GM18907 (cell line): ENCODE measurements at regions not wholly inside any gene's neighbourhood (a gene's known extent, or its start where the extent isn't known, plus 50 kb on each side); places are given as distances from the start of the nearest gene placed in this dataset.

Experiments used
- ATAC-seq: cut with Tn5 transposase; IDR thresholded peaks from one replicate; pipeline ENCODE4 v1.9.1; 2021; ENCODE audit warnings: mild to moderate bottlenecking, moderate library complexity; ENCODE audit not compliant: unreplicated experiment

DNA sequence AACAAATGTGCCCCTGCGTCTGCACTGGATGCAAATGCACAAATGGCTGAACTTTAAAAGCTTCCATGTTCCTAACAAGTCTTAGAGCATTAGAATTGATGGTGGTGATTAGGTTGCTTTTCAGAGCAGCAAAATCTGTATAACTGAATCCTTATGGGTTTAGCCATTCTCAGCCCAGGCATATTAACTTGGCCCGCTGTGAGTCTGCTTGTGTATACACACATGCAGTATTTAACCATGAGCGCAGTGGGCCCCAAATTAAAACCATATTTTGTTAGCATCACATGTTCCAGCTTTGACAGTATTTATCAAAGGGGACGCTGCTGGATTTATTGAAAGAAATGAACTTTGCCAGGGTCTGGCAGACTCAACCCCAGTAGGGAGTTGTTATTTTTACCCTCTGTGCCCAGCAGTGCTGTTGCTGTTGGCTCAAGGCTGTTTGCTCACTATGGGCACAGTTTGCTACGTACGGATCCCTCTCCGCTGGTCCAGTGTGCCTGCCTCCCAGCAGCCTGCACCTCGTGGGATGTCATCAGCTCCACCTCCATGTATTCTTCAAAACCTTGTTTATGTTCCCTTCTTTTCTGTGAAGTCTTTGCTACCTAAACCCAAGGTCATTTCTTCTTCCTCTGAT, 144.7 kb downstream of the QRSL1 start:
- ATAC-seq: no peak

DNA sequence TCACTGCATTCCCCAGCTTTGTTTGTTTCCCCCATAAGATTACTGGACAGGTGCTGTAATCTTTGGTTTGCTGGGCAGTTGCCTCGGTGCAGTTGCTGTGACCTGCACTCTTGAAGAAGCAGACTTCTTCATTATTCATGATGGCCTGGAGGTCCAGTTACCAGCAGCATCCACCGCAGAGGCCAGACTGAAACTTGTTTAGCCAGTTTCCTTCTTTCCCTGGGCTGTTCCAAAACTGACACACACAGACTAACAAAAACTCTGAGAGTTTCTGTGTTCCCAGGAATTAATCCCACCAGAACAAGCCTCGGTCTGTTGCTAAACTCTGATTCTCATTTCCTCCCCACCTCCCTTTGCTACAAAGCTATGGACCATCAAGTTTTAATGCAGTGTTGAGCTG, 144.1 kb downstream of the QRSL1 start:
- ATAC-seq: no peak

- no peak for ATAC-seq
Observed at GRCh38 chr6:106772270-106773142, 143.1 kb downstream of the QRSL1 start.

GRCh38 chr6:106771822-106772221, 142.4 kb downstream of the QRSL1 start:
- no peak for ATAC-seq

DNA sequence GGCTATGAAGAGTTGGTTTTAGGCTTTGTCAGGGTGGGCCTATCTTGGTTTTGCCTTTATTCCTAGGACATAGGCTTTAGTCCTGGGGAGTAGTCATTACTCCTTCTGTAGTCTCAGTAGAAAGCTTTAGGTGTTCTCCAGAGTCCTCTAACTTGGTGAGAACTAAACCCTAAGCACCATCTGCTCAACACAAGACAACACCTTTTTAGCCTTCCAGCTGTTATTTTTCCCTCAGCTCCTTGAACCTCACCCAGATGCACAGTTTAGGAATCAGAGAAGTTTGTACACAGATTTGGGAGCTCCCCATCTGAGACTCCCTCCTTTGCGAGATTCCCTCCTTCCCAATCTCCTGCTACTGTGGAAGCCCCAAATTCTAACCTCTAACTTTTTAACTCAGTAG, 141.3 kb downstream of the QRSL1 start:
- ATAC-seq: no peak

- no peak for ATAC-seq
Observed at GRCh38 chr6:106770081-106770480, 140.7 kb downstream of the QRSL1 start.

DNA sequence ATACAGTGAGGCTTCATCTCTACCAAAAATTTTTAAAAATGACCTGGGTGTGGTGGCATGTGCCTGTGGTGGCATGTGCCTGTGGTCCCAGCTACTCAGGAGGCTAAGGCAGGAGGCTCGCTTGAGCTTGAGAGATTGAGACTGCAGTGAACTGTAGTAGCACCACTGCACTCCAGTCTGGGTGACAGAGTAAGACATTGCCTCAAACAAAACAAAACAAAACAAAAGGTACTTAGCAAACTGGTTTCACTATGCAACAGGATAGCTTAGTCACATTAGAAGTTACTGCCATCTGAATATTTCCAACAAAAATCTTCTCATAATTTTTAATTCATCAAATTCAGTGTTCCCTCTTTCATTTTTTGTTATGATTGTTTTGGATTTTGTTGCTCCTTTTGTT, 137.9 kb downstream of the QRSL1 start:
- ATAC-seq: no peak

GRCh38 chr6:106766201-106766600, 136.8 kb downstream of the QRSL1 start:
- ATAC-seq: no peak

GRCh38 chr6:106765496-106765895, 136.1 kb downstream of the QRSL1 start:
- no peak for ATAC-seq

DNA sequence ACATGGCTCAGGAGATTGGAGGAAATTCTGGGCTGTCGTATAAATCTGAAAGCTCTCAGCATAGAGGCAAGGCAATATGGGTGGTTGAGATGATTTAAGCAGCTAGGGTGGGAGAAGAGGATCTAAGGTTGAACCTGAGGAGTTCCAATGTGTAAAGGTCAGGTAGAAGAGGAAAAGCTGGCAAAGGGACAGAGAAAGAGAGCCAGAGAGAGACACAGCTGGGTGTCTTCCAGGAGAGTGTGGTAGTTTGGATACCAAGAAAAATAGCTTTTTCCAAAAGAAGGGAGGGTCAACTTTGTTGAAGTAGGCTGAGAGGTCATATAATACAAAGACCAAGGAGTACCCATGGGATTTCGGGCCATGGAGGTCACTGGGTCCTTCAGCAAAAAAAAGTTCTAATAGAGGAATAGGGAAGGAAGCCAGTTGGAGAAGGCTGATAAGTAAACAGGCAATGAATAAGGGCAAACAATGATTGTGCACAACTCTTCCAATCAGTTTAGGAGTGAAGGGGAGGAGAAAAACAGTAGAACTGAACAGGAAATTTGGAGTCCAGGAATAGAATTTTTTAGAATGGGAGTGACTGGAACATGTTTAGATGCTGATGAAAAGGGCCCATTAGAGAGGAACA, 135.1 kb downstream of the QRSL1 start:
- no peak for ATAC-seq

DNA sequence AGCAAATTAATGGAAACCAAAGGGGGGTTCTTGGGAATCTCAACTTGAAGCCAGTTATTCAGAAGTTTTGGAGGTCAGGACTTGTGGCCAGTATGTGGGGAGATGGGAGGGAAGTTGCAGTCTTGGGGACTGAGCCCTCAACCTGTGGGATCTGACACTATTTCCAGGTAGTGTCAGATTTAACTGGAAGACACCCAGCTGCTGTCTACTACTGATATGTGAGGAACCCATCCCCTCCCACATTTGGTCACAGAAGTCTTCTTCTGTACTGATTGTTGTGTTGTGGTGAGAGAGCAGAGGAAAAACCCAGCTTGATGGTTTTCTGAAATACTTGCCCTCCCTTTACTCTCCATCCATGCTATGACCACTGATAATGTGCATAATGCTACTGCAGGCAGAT, 134.0 kb downstream of the QRSL1 start:
- peak; percentile 37 for ATAC-seq

GRCh38 chr6:106761160-106761559, 131.8 kb downstream of the QRSL1 start:
- ATAC-seq: no peak

DNA sequence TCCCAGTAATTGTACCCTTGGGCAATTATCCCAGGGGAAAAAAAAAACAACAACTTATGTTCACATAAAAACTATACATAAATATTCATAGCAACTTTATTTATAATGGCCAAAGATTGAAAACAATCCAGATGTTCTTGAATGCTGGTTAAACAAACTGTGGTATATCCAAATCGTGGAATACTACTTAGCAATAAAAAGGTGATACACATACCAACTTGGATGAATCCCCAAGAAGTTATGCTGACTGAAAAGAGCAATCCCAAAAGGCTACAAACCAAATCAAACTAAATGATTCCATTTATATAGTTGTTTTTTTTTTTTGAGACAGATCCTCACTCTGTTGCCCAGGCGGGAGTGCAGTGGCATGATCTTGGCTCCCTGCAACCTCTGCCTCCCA, 129.7 kb downstream of the QRSL1 start:
- ATAC-seq: no peak

DNA sequence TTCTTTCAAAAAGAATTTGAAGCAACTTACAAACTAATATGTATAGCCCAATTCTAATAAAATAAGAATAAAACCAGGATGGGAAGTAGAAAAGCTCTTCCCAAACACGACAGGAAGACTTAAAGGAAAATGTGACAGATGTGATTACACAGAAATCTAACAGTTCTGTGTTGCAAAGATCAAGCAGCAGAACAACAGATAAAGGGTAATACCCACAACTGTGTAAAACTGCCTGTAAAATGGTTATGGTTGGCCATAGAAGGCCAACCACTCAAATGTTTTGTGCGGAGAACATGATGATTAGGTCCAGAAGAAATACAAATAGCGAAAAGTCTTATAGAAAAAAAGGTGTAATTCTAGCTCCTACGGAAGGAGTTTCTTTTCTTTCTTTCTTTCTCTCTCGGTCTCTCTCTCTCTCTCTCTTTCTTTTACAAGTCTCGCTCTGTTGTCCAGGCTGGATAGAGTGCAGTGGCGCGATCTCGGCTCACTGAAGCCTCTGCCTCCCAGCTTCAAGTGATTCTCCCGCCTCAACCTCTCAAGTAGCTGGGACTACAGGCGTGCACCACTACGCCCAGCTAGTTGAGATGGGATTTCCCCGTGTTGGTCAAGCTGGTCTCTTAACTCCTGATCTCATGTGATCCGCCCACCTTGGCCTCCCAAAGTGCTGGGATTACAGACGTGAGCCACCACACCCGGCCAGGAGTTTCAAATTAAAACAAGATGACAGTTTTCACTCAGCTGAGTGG, 128.5 kb downstream of the QRSL1 start:
- no peak for ATAC-seq

DNA sequence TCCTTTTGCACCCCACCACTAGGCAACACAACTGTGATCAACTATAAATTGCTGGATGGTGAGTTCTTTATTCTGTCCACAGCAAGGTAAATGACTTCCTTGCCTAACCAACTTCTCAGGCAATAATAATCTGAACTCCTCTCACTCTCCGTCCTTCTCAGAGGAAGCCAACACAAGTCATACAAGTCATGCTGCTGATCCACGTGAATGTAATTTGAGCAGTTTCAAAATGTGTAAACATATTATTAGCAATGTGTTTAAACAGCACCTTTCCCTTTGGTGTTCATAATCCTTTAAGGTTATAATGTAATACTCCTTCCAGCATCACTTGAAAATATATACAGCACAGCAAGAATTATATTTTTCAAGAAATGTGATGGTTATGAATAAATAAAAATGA, 127.9 kb downstream of the QRSL1 start:
- no peak for ATAC-seq

DNA sequence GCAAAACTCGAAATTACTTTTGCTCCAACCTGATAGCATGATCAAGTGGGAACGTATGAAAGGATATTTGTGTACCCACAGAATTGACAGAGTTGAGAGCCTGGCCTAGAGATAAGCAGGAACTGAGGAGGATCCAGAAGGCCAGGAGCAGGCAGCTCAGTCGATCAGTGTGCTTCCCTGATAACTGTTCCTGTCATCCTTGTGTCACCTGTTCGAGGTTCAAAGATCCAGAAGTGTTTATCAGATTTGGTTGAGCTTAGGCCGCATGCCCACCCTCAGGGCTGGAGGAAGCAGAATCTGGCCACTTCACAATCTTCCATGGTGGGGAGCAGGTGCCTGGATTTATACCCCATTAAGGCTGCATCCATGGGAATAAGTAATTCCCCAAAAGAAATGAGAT, 124.8 kb downstream of the QRSL1 start:
- no peak for ATAC-seq

DNA sequence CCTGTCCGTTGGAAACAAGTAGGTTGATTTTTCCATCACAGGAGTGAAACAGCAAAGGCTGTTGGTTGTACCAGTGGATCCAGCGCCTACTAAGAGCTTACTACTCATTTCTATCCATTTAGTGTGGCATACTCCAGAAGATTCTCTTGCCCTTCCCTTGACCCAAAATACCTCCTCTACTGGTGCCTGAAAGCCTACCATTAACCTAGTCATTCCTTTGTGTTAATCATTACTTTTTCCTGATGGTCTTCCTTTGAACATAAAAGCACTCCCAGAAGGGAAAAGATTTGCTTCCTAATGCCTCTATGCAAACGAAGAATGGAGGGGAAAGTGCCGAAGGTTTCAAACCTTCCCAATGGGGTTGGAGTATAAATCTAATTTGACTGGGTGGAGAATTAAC, 123.3 kb downstream of the QRSL1 start:
- no peak for ATAC-seq

- no peak for ATAC-seq
Observed at GRCh38 chr6:106751501-106752252, 122.3 kb downstream of the QRSL1 start.

GRCh38 chr6:106750946-106751345, 121.6 kb downstream of the QRSL1 start:
- no peak for ATAC-seq

DNA sequence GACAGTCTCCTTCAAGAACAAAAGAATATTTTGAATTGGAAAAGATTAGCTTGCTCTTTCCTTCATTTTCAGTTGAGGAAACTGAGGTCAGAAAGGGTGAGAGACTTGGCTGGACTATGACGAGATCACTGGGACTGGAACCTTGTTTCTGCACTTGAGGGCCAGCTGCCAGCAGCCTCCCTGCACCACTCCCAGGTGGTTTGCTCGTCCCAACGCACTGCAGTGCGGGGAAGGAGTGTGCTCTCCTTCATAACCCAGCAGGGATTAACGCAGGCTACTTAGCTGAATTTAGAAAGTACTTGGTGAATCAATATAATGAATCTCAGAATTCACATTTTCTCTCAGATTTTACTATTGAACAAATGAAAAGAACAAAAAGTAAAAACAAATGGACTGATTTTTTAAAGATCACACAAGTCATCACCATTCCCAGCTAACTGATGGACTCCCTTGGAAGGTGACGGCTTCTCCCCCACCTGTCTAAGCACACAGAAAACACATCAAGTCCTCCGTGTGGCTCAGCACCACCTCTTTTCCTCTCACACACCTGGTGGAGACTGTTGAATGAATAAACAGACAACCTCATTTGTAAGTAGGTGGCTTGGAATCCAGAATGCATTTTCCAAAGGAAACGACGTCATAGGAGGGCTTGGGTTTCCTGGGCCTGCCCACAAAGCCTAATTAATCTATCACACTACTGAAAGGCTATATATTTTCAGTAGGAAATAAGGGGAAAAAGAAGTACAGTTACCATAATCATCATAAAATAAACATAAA, 121.0 kb downstream of the QRSL1 start:
- no peak for ATAC-seq
